Esophagus squamous epithelium (tissue), 4 donors: ENCODE measurements at regions not wholly inside any gene's neighbourhood (a gene's known extent, or its start where the extent isn't known, plus 50 kb on each side); places are given as distances from the start of the nearest gene placed in this dataset.

Source experiments
- POLR2A ChIP-seq, 4 donors: fragments of 450-650 bp; IDR thresholded peaks; one replicate each; pipeline ENCODE4 v1.6.1; 2017; ENCODE audit warnings: antibody characterized with exemption in 4 of 4, mild to moderate bottlenecking in 4 of 4, moderate library complexity in 3 of 4
- TF ChIP-seq, protein P1 (sequence below), 6 experiments: fragments of 450-650 bp in 4 of 6; fragments of 200-600 bp in 2 of 6; sonication (generic) in 2 of 6; IDR thresholded peaks; one replicate each; pipeline ENCODE4 v1.5.1; 2016 to 2019; ENCODE audit warnings: antibody characterized with exemption in 6 of 6, mild to moderate bottlenecking in 4 of 6, moderate library complexity in 4 of 6

DNA sequence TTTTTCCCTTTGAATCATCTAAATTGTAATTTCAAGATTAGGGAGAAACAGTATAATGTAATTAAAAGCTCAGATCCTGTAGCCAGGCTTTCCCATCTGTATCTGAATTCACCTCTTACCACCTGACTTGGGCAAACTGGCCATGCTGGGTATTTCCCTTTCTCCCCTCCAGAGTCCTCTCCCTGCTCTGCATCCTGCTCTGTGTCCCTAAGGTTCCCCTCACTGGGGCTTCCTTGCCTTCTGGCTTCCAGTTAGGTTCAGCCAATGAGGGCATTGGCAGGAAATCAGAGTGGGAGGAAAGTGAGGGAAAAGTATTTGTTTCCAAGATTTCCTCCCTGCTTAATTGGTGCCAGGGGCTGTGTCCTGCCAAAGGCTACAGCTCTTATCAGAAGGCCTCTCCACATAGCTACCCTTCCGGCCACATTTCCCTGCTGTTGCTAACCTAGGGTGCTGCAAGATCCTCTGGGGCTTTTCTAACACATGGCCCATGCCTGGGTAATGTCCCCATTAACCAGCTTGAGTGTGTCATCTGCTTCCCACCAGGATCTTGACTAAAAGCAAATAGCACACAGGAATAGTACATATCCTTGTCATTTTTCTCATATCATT is 51.0 kb upstream of the MPDZ start:
- TF ChIP-seq POLR2A (IDR thresholded peaks at IDR 0.05): no peak
- TF ChIP-seq, protein P1, sequence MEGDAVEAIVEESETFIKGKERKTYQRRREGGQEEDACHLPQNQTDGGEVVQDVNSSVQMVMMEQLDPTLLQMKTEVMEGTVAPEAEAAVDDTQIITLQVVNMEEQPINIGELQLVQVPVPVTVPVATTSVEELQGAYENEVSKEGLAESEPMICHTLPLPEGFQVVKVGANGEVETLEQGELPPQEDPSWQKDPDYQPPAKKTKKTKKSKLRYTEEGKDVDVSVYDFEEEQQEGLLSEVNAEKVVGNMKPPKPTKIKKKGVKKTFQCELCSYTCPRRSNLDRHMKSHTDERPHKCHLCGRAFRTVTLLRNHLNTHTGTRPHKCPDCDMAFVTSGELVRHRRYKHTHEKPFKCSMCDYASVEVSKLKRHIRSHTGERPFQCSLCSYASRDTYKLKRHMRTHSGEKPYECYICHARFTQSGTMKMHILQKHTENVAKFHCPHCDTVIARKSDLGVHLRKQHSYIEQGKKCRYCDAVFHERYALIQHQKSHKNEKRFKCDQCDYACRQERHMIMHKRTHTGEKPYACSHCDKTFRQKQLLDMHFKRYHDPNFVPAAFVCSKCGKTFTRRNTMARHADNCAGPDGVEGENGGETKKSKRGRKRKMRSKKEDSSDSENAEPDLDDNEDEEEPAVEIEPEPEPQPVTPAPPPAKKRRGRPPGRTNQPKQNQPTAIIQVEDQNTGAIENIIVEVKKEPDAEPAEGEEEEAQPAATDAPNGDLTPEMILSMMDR (IDR thresholded peaks at IDR 0.05): no peak
